Liver (tissue), 8 donors: ENCODE measurements at regions not wholly inside any gene's neighbourhood (a gene's known extent, or its start where the extent isn't known, plus 50 kb on each side); places are given as distances from the start of the nearest gene placed in this dataset.

Experiments
- DNase-seq: peaks from one replicate; pipeline ENCODE4 v3.0.0-alpha.2; 2017; ENCODE audit warnings: low spot score
- H3K27ac ChIP-seq, 2 donors: one replicate each; pipeline ENCODE4 v1.7.0; 2013; ENCODE audit warnings: inconsistent platforms in 2 of 2, low read length in 2 of 2, control low read depth in 1 of 2, low read depth in 1 of 2, mild to moderate bottlenecking in 1 of 2
- H3K27me3 ChIP-seq, 4 donors: one replicate each; pipeline versions ENCODE4 v1.6.1 to v1.7.0; 2013; ENCODE audit warnings: low read length in 3 of 4, inconsistent platforms in 1 of 4, mild to moderate bottlenecking in 1 of 4, moderate library complexity in 1 of 4; ENCODE audit not compliant: control insufficient read depth in 4 of 4, insufficient read depth in 4 of 4
- H3K36me3 ChIP-seq, 4 donors: one replicate each; pipeline versions ENCODE4 v1.6.1 to v1.7.0; 2013; ENCODE audit warnings: low read length in 3 of 4, mild to moderate bottlenecking in 3 of 4, low read depth in 1 of 4, moderate library complexity in 1 of 4; ENCODE audit not compliant: control insufficient read depth in 4 of 4, insufficient read depth in 3 of 4
- H3K4me1 ChIP-seq, 4 donors: one replicate each; pipeline versions ENCODE4 v1.6.1 to v1.7.0; 2013; ENCODE audit warnings: low read length in 3 of 4, mild to moderate bottlenecking in 3 of 4, moderate library complexity in 1 of 4; ENCODE audit not compliant: control insufficient read depth in 4 of 4, insufficient read depth in 4 of 4
- H3K4me3 ChIP-seq, 3 donors: one replicate each; pipeline versions ENCODE4 v1.6.1 to v1.7.0; 2013; ENCODE audit warnings: low read length in 3 of 3, control low read depth in 1 of 3, low read depth in 1 of 3, mild to moderate bottlenecking in 1 of 3
- H3K9ac ChIP-seq, 2 donors: one replicate each; pipeline ENCODE4 v1.7.0; 2013; ENCODE audit warnings: low read length in 2 of 2, mild to moderate bottlenecking in 2 of 2, moderate library complexity in 2 of 2, control low read depth in 1 of 2, low read depth in 1 of 2
- H3K9me3 ChIP-seq, 4 donors: one replicate each; pipeline versions ENCODE4 v1.6.1 to v1.7.0; 2013; ENCODE audit warnings: low read length in 3 of 4; ENCODE audit not compliant: control insufficient read depth in 4 of 4
- ATF3 ChIP-seq: IDR thresholded peaks from 2 replicates; pipeline ENCODE4 v1.6.1; 2016; ENCODE audit warnings: antibody characterized with exemption
- CTCF ChIP-seq: fragments of 150-350 bp; IDR thresholded peaks from 2 replicates; pipeline ENCODE4 v1.5.1; 2017; ENCODE audit warnings: improper control_type of control experiment, low read depth, low read length; ENCODE audit not compliant: missing input control
- EGR1 ChIP-seq, 2 donors: IDR thresholded peaks; 2 replicates each; pipeline ENCODE4 v1.6.1; 2016 to 2018; ENCODE audit warnings: antibody characterized with exemption in 2 of 2, low read depth in 2 of 2
- FOXA1 ChIP-seq: IDR thresholded peaks from 2 replicates; pipeline ENCODE4 v1.6.1; 2016; ENCODE audit warnings: antibody characterized with exemption
- FOXA2 ChIP-seq: IDR thresholded peaks from 2 replicates; pipeline ENCODE4 v1.6.1; 2016; ENCODE audit warnings: antibody characterized with exemption
- GABPA ChIP-seq, 2 donors: IDR thresholded peaks in 1 of 2; conservative IDR thresholded peaks in 1 of 2; 2 replicates each; pipeline ENCODE4 v1.6.1; 2016; ENCODE audit warnings: antibody characterized with exemption in 2 of 2, mild to moderate bottlenecking in 1 of 2, moderate library complexity in 1 of 2
- HNF4A ChIP-seq, 2 donors: conservative IDR thresholded peaks; 2 replicates each; pipeline ENCODE4 v1.6.1; 2016; ENCODE audit warnings: antibody characterized with exemption in 2 of 2, mild to moderate bottlenecking in 2 of 2
- JUND ChIP-seq, 2 donors: IDR thresholded peaks; 2 replicates each; pipeline ENCODE4 v1.6.1; 2016; ENCODE audit warnings: antibody characterized with exemption in 2 of 2
- MAX ChIP-seq: IDR thresholded peaks from 2 replicates; pipeline ENCODE4 v1.6.1; 2016; ENCODE audit warnings: antibody characterized with exemption
- NR2F2 ChIP-seq: IDR thresholded peaks from 2 replicates; pipeline ENCODE4 v1.6.1; 2016; ENCODE audit warnings: antibody characterized with exemption
- RAD21 ChIP-seq, 2 donors: IDR thresholded peaks; 2 replicates each; pipeline ENCODE4 v1.6.1; 2016; ENCODE audit warnings: antibody characterized with exemption in 2 of 2, mild to moderate bottlenecking in 2 of 2
- SP1 ChIP-seq: IDR thresholded peaks from 2 replicates; pipeline ENCODE4 v1.6.1; 2018; ENCODE audit warnings: antibody characterized with exemption, mild to moderate bottlenecking
- TAF1 ChIP-seq: conservative IDR thresholded peaks from 2 replicates; pipeline ENCODE4 v1.6.1; 2016; ENCODE audit warnings: antibody characterized with exemption, mild to moderate bottlenecking
- ZBTB33 ChIP-seq: IDR thresholded peaks from 2 replicates; pipeline ENCODE4 v1.6.1; 2016; ENCODE audit warnings: antibody characterized with exemption
- WGBS: extraction: QIAGEN DNeasy Blood & Tissue Kit; methylation state at CpG from one replicate; pipeline ENCODE4 v1.1.7; 2013; 5-methylcytosine and 5-hydroxymethylcytosine counted together
- donor health status: healthy.
- donor health status: healthy.
- donor health status: healthy.
- donor health status: healthy.
- donor health status: healthy.

- no peaks in the 10 kb centered on the region for H3K9me3 ChIP-seq
- H3K4me1 ChIP-seq: no peaks in the 10 kb centered on the region
- no peak for DNase-seq
- TF ChIP-seq EGR1 (IDR thresholded peaks at IDR 0.05; ENCODE audit: low read depth in 2 of 2): no peak
- TF ChIP-seq HNF4A (conservative IDR thresholded peaks at IDR 0.05): no peak
- TF ChIP-seq FOXA1: no peak
- no peak for TF ChIP-seq SP1
- no peak for TF ChIP-seq TAF1
- peaks cover 0 to 2% (median 0%) of the 10 kb centered on the region in 4 donors for H3K27me3 ChIP-seq
- no peak overlapping the region for H3K27ac ChIP-seq
- H3K4me3 ChIP-seq: no peak overlapping the region
- H3K9ac ChIP-seq: no peak overlapping the region
- no peaks in the 10 kb centered on the region for H3K36me3 ChIP-seq
Observed at GRCh38 chr3:154050216-154050615, 71.0 kb upstream of the ARHGEF26 start.

GRCh38 chr3:154050766-154051165 lies 70.4 kb upstream of the ARHGEF26 start:
- no peak for DNase-seq
- TF ChIP-seq JUND (IDR thresholded peaks at IDR 0.05): no peak
- TF ChIP-seq ZBTB33: no peak
- TF ChIP-seq CTCF: no peak
- no peaks in the 10 kb centered on the region for H3K36me3 ChIP-seq
- H3K27ac ChIP-seq: no peak overlapping the region
- no peak overlapping the region for H3K4me3 ChIP-seq
- no peaks in the 10 kb centered on the region for H3K9me3 ChIP-seq
- no peak overlapping the region for H3K9ac ChIP-seq
- H3K4me1 ChIP-seq: no peaks in the 10 kb centered on the region
- peaks cover 0 to 2% (median 0%) of the 10 kb centered on the region in 4 donors for H3K27me3 ChIP-seq

GRCh38 chr3:154059833-154060232 lies 61.4 kb upstream of the ARHGEF26 start:
- H3K9me3 ChIP-seq: no peaks in the 10 kb centered on the region
- no peak overlapping the region for H3K4me3 ChIP-seq
- H3K36me3 ChIP-seq: no peaks in the 10 kb centered on the region
- TF ChIP-seq RAD21 (IDR thresholded peaks at IDR 0.05): no peak
- DNase-seq: no peak
- H3K27ac ChIP-seq: no peak overlapping the region
- no peaks in the 10 kb centered on the region for H3K27me3 ChIP-seq
- WGBS: 74% methylated on average over 6 of the region's 6 CpGs
- no peaks in the 10 kb centered on the region for H3K4me1 ChIP-seq
- no peak overlapping the region for H3K9ac ChIP-seq

- WGBS: 81% methylated on average over 4 of the region's 4 CpGs
- Histone ChIP-seq H3K9me3 (no peaks in the 10 kb centered on the region), H3K4me1 (no peaks in the 10 kb centered on the region), H3K9ac (no peak overlapping the region), H3K36me3 (no peaks in the 10 kb centered on the region), H3K27ac (no peak overlapping the region), H3K4me3 (no peak overlapping the region), H3K27me3 (no peaks in the 10 kb centered on the region)
- no peak for DNase-seq
- TF ChIP-seq TAF1 (no peak), SP1 (no peak), JUND (IDR thresholded peaks at IDR 0.05) (no peak), ZBTB33 (no peak), GABPA (IDR thresholded peaks at IDR 0.05 in 1 of 2, conservative IDR thresholded peaks at IDR 0.05 in 1 of 2) (no peak), EGR1 (IDR thresholded peaks at IDR 0.05; ENCODE audit: low read depth in 2 of 2) (no peak), FOXA1 (no peak), NR2F2 (no peak), MAX (no peak), RAD21 (IDR thresholded peaks at IDR 0.05) (no peak), ATF3 (no peak), FOXA2 (no peak), HNF4A (conservative IDR thresholded peaks at IDR 0.05) (no peak)
Observed at GRCh38 chr3:154060238-154061000, 60.8 kb upstream of the ARHGEF26 start.
